Progenitor cell of endocrine pancreas (in vitro differentiated cells): ENCODE measurements at regions not wholly inside any gene's neighbourhood (a gene's known extent, or its start where the extent isn't known, plus 50 kb on each side); places are given as distances from the start of the nearest gene placed in this dataset.

Experiments
- DNase-seq: peaks from one replicate; pipeline ENCODE4 v3.0.0; 2021; ENCODE audit warnings: low spot score; ENCODE audit not compliant: unreplicated experiment
- H3K27ac Mint-ChIP-seq: 2 replicates; pipeline ENCODE4 v1.8.0; 2021; ENCODE audit warnings: mild to moderate bottlenecking, moderate library complexity, mixed read lengths
- H3K27me3 Mint-ChIP-seq: 2 replicates; pipeline ENCODE4 v1.8.0; 2021; ENCODE audit warnings: mixed read lengths
- H3K36me3 Mint-ChIP-seq: 2 replicates; pipeline ENCODE4 v1.8.0; 2022; ENCODE audit warnings: mixed read lengths; ENCODE audit not compliant: insufficient read depth
- H3K4me1 Mint-ChIP-seq: 2 replicates; pipeline ENCODE4 v1.8.0; 2021; ENCODE audit warnings: low read depth, mixed read lengths
- H3K4me3 Mint-ChIP-seq: 2 replicates; pipeline ENCODE4 v1.8.0; 2021; ENCODE audit warnings: low read depth, mild to moderate bottlenecking, moderate library complexity, mixed read lengths
- H3K9me3 Mint-ChIP-seq: 2 replicates; pipeline ENCODE4 v1.8.0; 2021; ENCODE audit warnings: low read depth, mixed read lengths
- TF ChIP-seq, protein P1 (sequence below): fragments of 200-600 bp; sonication (generic); IDR thresholded peaks from one replicate; pipeline ENCODE4 v1.5.0; 2021; ENCODE audit warnings: antibody characterized with exemption, mild to moderate bottlenecking; ENCODE audit not compliant: unreplicated experiment

DNA sequence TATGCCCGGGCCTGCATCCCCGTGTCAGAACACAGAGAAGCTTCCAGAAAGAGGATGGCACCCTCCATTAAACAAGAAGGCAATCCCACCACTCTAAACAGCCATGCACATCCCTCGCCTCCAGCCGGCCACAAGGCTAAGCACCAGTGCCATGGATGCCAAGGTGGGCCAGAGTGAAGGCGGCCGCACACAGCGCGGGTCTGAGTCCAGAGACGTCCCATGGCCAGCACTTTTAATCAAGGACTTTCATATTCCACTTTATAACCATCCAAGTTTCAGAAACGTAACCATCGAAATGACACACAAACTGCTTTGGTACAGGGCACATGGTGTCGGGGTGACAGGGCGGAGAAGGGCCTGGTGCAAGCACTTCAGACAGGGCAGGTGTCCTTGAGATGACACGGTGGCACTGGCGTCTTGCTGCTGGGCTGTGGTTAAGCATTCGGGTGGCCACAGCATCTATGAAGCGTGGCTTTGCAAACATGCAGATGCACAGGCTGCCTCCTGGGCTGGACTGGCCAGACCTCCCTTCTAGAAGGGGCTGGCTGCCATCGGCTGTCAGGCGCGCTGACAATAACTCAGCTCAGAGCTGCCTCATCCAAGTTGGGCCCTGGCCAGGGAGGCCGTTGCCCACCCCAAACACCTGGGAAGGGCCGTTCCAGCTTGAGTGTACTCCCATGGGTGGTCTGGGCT is 117.2 kb downstream of the RFLNA start:
- TF ChIP-seq, protein P1, sequence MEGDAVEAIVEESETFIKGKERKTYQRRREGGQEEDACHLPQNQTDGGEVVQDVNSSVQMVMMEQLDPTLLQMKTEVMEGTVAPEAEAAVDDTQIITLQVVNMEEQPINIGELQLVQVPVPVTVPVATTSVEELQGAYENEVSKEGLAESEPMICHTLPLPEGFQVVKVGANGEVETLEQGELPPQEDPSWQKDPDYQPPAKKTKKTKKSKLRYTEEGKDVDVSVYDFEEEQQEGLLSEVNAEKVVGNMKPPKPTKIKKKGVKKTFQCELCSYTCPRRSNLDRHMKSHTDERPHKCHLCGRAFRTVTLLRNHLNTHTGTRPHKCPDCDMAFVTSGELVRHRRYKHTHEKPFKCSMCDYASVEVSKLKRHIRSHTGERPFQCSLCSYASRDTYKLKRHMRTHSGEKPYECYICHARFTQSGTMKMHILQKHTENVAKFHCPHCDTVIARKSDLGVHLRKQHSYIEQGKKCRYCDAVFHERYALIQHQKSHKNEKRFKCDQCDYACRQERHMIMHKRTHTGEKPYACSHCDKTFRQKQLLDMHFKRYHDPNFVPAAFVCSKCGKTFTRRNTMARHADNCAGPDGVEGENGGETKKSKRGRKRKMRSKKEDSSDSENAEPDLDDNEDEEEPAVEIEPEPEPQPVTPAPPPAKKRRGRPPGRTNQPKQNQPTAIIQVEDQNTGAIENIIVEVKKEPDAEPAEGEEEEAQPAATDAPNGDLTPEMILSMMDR: no peak
- Mint-ChIP-seq H3K4me1 (peaks cover 3% of the 10 kb centered on the region), H3K27me3 (no peaks in the 10 kb centered on the region), H3K27ac (no peak overlapping the region), H3K4me3 (no peak overlapping the region), H3K36me3 (peaks cover 14% of the 10 kb centered on the region), H3K9me3 (no peaks in the 10 kb centered on the region)
- DNase-seq: no peak

DNA sequence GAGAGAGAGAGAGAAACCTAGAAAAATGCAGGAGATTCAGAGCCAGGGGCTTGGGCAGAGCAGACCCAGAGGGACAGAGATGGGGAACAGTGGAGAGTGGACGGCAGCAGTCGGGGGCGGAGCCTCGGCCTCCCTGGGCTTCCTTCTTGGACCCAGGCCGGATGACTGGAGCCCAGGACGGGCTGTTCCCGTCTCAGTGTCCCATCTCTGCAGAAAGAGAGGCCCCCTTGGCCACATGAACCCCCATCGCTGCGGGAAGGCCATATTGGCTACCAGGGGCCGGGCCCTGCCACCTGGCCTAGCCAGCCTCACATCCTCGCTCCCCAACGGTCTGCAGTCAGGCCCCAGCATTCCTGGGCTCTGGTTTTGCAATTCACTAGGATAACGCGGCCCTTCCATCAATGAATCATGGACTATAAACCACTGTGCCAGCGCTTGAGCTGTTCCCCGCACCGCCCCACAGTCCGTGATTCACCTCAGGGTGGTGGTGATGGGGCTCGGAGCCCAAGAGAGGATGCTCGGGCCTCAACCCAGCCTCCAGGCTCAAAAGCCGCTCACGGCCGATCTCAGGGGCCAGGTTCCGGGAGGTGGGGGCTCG is 116.5 kb downstream of the RFLNA start:
- H3K27me3 Mint-ChIP-seq: no peaks in the 10 kb centered on the region
- no peaks in the 10 kb centered on the region for H3K9me3 Mint-ChIP-seq
- TF ChIP-seq, protein P1: no peak
- no peak for DNase-seq
- H3K4me1 Mint-ChIP-seq: peaks cover 3% of the 10 kb centered on the region
- H3K36me3 Mint-ChIP-seq: peaks cover 16% of the 10 kb centered on the region
- no peak overlapping the region for H3K4me3 Mint-ChIP-seq
- peak overlapping the region; percentile 92 for H3K27ac Mint-ChIP-seq

DNA sequence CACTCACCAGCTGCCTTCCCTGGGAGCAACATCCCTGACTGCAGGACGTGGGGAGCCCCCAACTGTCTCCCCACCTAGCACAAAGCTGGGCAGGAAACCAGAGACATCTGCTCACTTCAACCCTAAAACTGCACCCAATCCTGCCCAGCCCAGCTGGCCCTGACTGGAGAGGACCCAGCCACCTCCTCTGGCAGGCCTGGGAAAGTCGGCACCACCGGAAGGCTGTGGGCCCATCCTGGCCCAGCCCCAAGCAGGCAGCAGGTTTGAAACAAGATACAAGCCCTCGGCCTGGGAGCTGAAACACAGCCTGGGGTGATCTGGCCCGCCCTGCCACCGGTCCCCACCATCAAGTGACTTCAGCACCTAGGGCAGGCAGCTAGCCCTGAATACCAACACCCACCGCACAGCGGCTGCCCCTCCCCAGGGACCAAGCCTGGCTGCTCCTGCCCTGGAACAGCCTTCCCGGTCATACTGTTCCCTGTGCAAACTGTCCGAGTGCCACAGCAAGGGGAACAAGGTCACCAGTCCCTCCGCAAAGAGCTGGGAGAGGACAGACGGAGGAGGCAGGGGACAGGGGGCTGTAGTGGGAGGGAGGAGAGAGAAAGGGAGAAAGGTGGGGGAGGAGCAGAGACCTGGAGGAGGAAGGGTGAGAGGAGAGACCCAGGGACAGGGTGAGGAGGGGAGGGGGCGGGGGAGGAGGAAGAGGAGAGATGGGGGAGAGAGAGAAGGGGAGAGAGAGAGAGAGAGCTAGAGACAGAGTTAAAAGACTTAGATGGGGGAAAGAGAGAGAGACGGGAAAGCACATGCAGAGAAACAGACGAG is 115.7 kb downstream of the RFLNA start:
- TF ChIP-seq, protein P1: no peak
- Mint-ChIP-seq H3K27ac (peak overlapping the region; percentile 92), H3K36me3 (peaks cover 13% of the 10 kb centered on the region), H3K4me1 (peaks cover 3% of the 10 kb centered on the region), H3K4me3 (no peak overlapping the region), H3K27me3 (no peaks in the 10 kb centered on the region), H3K9me3 (no peaks in the 10 kb centered on the region)
- DNase-seq: no peak

DNA sequence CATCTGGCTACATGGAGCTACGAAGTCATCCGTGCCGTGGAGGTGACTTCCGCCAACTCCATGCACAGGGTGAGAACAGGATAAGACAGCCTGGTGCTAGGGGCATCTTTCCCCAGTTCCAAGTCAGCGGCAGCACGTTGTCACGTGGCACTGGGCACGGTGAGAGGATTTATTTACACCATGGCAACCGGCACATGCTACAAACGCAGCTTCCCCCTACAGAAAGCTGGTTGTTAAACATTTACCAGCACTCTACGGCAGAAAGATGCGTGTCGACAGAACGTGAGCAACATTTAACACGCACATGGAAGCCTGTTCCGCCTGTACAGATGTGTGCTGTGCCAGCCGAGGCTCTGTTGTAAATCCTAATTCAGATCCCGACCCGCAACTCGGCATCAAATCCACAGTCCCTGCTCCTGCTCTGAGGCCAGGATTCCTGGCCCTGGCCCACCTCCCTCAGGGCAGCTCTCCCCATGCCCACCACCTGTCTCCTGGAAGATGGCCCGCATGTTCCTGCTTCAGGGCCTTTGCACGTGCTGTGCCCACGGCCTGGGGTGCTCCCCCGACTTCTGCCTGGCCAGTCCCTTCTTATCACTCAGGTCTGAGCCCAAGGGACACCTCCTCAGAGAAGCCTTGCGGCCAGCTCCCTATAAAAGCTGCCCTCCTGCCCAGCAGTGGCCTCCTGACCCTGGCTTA is 114.1 kb downstream of the RFLNA start:
- H3K4me3 Mint-ChIP-seq: no peak overlapping the region
- TF ChIP-seq, protein P1: no peak
- H3K27ac Mint-ChIP-seq: no peak overlapping the region
- no peak for DNase-seq
- no peaks in the 10 kb centered on the region for H3K27me3 Mint-ChIP-seq
- peaks cover 3% of the 10 kb centered on the region for H3K4me1 Mint-ChIP-seq
- peaks cover 10% of the 10 kb centered on the region for H3K36me3 Mint-ChIP-seq
- no peaks in the 10 kb centered on the region for H3K9me3 Mint-ChIP-seq

DNA sequence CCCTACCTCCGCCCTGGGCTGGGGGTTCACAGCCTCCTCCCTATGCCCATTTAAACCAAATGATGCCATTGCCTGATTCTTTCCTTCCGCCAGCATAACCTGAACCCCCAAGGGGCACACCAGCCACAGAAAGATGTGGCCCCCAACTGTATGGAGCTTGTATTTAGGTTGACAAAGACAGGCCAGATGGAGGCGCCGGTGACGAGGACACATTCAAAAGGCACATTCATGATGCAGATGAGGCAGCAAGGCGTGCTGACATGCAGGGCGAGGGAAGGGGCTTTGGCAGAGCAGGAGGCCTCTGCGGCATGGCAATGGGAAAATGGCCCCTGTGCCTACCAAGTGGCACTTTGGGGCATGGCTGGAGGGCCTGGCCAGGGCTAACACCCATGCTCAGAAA is 112.2 kb downstream of the RFLNA start:
- DNase-seq: no peak
- Mint-ChIP-seq H3K36me3 (peaks cover 10% of the 10 kb centered on the region), H3K4me3 (no peak overlapping the region), H3K4me1 (peaks cover 3% of the 10 kb centered on the region), H3K27me3 (no peaks in the 10 kb centered on the region), H3K27ac (peak overlapping the region; percentile 82), H3K9me3 (no peaks in the 10 kb centered on the region)
- TF ChIP-seq, protein P1: no peak
